ENCODE measurements at regions not wholly inside any gene's neighbourhood (a gene's known extent, or its start where the extent isn't known, plus 50 kb on each side); places are given as distances from the start of the nearest gene placed in this dataset.
"Not testable (repeated sequence)": the region's sequence is repeated elsewhere in the genome, so short reads cannot be mapped to it uniquely, and the experiment has no call there.

DNA sequence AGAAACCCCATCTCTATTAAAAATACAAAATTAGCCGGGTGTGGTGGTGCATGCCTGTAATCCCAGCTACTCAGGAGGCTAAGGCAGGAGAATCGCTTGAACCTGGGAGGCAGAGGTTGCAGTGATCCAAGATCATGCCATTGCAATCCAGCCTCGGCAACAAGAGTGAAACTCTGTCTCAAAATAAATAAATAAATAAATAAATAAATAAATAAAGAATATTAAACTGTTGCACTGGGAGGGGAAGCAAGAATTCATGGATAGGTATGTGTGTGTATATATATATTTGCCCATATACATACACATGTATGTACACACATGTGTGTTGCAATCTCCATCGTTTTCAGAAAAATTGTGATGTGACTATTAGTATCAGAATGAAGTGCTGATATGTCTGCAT, 231.4 kb downstream of the CPS1 start:
- not testable (repeated sequence) for TF ChIP-seq CTCF, EP300, POLR2A, POLR2AphosphoS5 (IDR thresholded peaks at IDR 0.05)

Measured in upper lobe of left lung (tissue), 4 donors.